Ovary (tissue), 7 donors: ENCODE measurements at regions not wholly inside any gene's neighbourhood (a gene's known extent, or its start where the extent isn't known, plus 50 kb on each side); places are given as distances from the start of the nearest gene placed in this dataset.
"Not testable (repeated sequence)": the region's sequence is repeated elsewhere in the genome, so short reads cannot be mapped to it uniquely, and the experiment has no call there.

ENCODE experiments used
- DNase-seq, 5 donors: peaks; one replicate each; pipeline ENCODE4 v3.0.0-alpha.2; 2019 to 2020
- H3K27ac ChIP-seq, 2 donors: fragments of 200-600 bp; one replicate each; pipeline versions ENCODE4 v1.5.1 to v1.8.0; 2019 to 2022
- H3K27me3 ChIP-seq: fragments of 200-600 bp; one replicate; pipeline ENCODE4 v1.8.0; 2022
- H3K36me3 ChIP-seq: fragments of 200-600 bp; sonication (generic); one replicate; pipeline ENCODE4 v1.5.1; 2019
- H3K4me1 ChIP-seq: one replicate; pipeline ENCODE4 v1.8.1; 2013; ENCODE audit warnings: mild to moderate bottlenecking, moderate library complexity; ENCODE audit not compliant: insufficient read depth
- H3K4me3 ChIP-seq: fragments of 200-600 bp; sonication (generic); one replicate; pipeline ENCODE4 v1.5.1; 2017
- H3K9me3 ChIP-seq, 2 donors: fragments of 200-600 bp in 1 of 2; sonication (generic) in 1 of 2; one replicate each; pipeline versions ENCODE4 v1.5.1 to v1.8.1; 2013 to 2019; ENCODE audit warnings: mild to moderate bottlenecking in 1 of 2, moderate library complexity in 1 of 2
- CTCF ChIP-seq, 3 donors: fragments of 450-650 bp in 2 of 3; fragments of 200-600 bp in 1 of 3; IDR thresholded peaks; one replicate each; pipeline versions ENCODE4 v1.5.1 to v1.8.0; 2016 to 2022; ENCODE audit warnings: antibody characterized with exemption in 3 of 3, mild to moderate bottlenecking in 1 of 3
- EP300 ChIP-seq: sonication (generic); formaldehyde crosslinking; IDR thresholded peaks from one replicate; pipeline ENCODE4 v1.6.1; 2017; ENCODE audit warnings: antibody characterized with exemption
- POLR2A ChIP-seq: fragments of 450-650 bp; IDR thresholded peaks from one replicate; pipeline ENCODE4 v1.6.1; 2017; ENCODE audit warnings: antibody characterized with exemption, mild to moderate bottlenecking, moderate library complexity
- WGBS, 3 donors: extraction: QIAGEN DNeasy Blood & Tissue Kit in 1 of 3; methylation state at CpG; one replicate each; pipeline versions ENCODE4 v1.1.5 to v1.1.7; 2013 to 2017; 5-methylcytosine and 5-hydroxymethylcytosine counted together
- intact Hi-C, 4 donors: fragments of 100-400 bp; cut with DNase I; formaldehyde crosslinking; loops; one replicate each; pipeline versions ENCODE4 v1.11.0 to v1.15.1; 2022 to 2023
- donor health status: DM: no; HTN: no; CAD: no; lungs with moderate emphysema.
- donor health status: DM: no; HTN: no; CAD: no.
- donor health status: Bipolar disorder and iron deficiency.
- donor health status: DM: no; HTN: no; CAD: no.
- donor health status: DM: yes; HTN: yes; CAD: no.

GRCh38 chr4:9703391-9703790 lies 78.0 kb upstream of the DRD5 start:
- WGBS, 3 donors: 16 to 23% (median 19%) methylated on average over 11 of the region's 11 CpGs
- Histone ChIP-seq H3K27ac (no peak overlapping the region), H3K36me3 (no peaks in the 10 kb centered on the region), H3K4me1 (no peaks in the 10 kb centered on the region), H3K9me3 (no peaks in the 10 kb centered on the region), H3K4me3 (no peak overlapping the region), H3K27me3 (no peaks in the 10 kb centered on the region)
- intact Hi-C loops: no loop called here
- TF ChIP-seq CTCF (IDR thresholded peaks at IDR 0.05) (peak in 1 of 3 donors; percentile 15), EP300 (no peak)
- peak in 3 of 5 donors; percentile 39 to 47 (median 41) for DNase-seq

GRCh38 chr4:9704126-9704525 lies 77.3 kb upstream of the DRD5 start:
- intact Hi-C loops, H3K4me3 ChIP-seq, H3K27ac ChIP-seq, DNase-seq, H3K36me3 ChIP-seq, H3K9me3 ChIP-seq, H3K4me1 ChIP-seq, H3K27me3 ChIP-seq: not testable (repeated sequence)
- 88 to 91% (median 89%) methylated on average over 6 of the region's 6 CpGs for WGBS, 3 donors

- no peak for TF ChIP-seq POLR2A
- no peak for TF ChIP-seq CTCF (IDR thresholded peaks at IDR 0.05)
- TF ChIP-seq EP300: no peak
- H3K27ac ChIP-seq: no peak overlapping the region
- 74 to 78% (median 77%) methylated on average over 13 of the region's 13 CpGs for WGBS, 3 donors
- H3K4me1 ChIP-seq: no peaks in the 10 kb centered on the region
- H3K9me3 ChIP-seq: no peaks in the 10 kb centered on the region
- no peak overlapping the region for H3K4me3 ChIP-seq
- H3K36me3 ChIP-seq: no peaks in the 10 kb centered on the region
- no peaks in the 10 kb centered on the region for H3K27me3 ChIP-seq
- intact Hi-C loops: no loop called here
- no peak for DNase-seq
Observed at GRCh38 chr4:9704551-9705332, 76.7 kb upstream of the DRD5 start.

- H3K27me3 ChIP-seq, H3K4me1 ChIP-seq, intact Hi-C loops, H3K27ac ChIP-seq, H3K36me3 ChIP-seq, DNase-seq, H3K9me3 ChIP-seq, H3K4me3 ChIP-seq: not testable (repeated sequence)
- WGBS, 3 donors: 50 to 67% (median 55%) methylated on average over 7 to 10 of the region's 10 CpGs
Observed at GRCh38 chr4:9707281-9707680, 74.2 kb upstream of the DRD5 start.

GRCh38 chr4:9707936-9708335 lies 73.5 kb upstream of the DRD5 start:
- H3K4me3 ChIP-seq, H3K9me3 ChIP-seq, DNase-seq, H3K27ac ChIP-seq, intact Hi-C loops, H3K36me3 ChIP-seq, H3K27me3 ChIP-seq, H3K4me1 ChIP-seq: not testable (repeated sequence)
- 84 to 89% (median 89%) methylated on average over 15 of the region's 15 CpGs for WGBS, 3 donors

- Histone ChIP-seq H3K27me3 (no peaks in the 10 kb centered on the region), H3K9me3 (no peaks in the 10 kb centered on the region), H3K4me3 (no peak overlapping the region), H3K36me3 (no peaks in the 10 kb centered on the region), H3K27ac (no peak overlapping the region), H3K4me1 (no peaks in the 10 kb centered on the region)
- no peak for DNase-seq
- intact Hi-C loops: no loop called here
- 91 to 93% (median 93%) methylated on average over 11 of the region's 11 CpGs for WGBS, 3 donors
- TF ChIP-seq POLR2A: no peak
- no peak for TF ChIP-seq EP300
- no peak for TF ChIP-seq CTCF (IDR thresholded peaks at IDR 0.05)
Observed at GRCh38 chr4:9709724-9710123, 71.7 kb upstream of the DRD5 start.

GRCh38 chr4:9715271-9715670 lies 66.2 kb upstream of the DRD5 start:
- intact Hi-C loops, DNase-seq: not testable (repeated sequence)
- WGBS, 3 donors: 82 to 90% (median 89%) methylated on average over 2 of the region's 2 CpGs

More at GRCh38 chr4:9715271-9715670, 66.2 kb upstream of the DRD5 start:
- not testable (repeated sequence) for H3K4me3 ChIP-seq, H3K27me3 ChIP-seq, H3K27ac ChIP-seq, H3K36me3 ChIP-seq, H3K4me1 ChIP-seq, H3K9me3 ChIP-seq
